HL-60 (cell line): ENCODE measurements at regions not wholly inside any gene's neighbourhood (a gene's known extent, or its start where the extent isn't known, plus 50 kb on each side); places are given as distances from the start of the nearest gene placed in this dataset.

Source experiments
- DNase-seq, 2 experiments: peaks; one replicate each; pipeline ENCODE4 v3.0.0-alpha.2; 2010 to 2020; ENCODE audit warnings: low read depth in 1 of 2, low spot score in 1 of 2
- H3K27ac ChIP-seq: fragments of 250-450 bp; sonication (Bioruptor Pico); replicated peaks from 2 replicates; pipeline ENCODE4 v1.5.1; 2020; ENCODE audit warnings: mild to moderate bottlenecking, moderate library complexity
- H3K27me3 ChIP-seq: fragments of 250-450 bp; sonication (Bioruptor Pico); 2 replicates; pipeline ENCODE4 v1.5.1; 2021; ENCODE audit warnings: mild to moderate bottlenecking, moderate library complexity; ENCODE audit not compliant: insufficient read depth, poor library complexity, severe bottlenecking
- H3K4me3 ChIP-seq: replicated peaks from 2 replicates; pipeline ENCODE4 v1.5.1; 2011; ENCODE audit warnings: mild to moderate bottlenecking, control low read depth, low read length; ENCODE audit not compliant: insufficient read depth
- GABPA ChIP-seq: IDR thresholded peaks from 2 replicates; pipeline ENCODE4 v1.6.1; 2012; ENCODE audit warnings: low read depth
- POLR2AphosphoS5 ChIP-seq: IDR thresholded peaks from 2 replicates; pipeline ENCODE4 v1.6.1; 2012; ENCODE audit warnings: low read depth
- SPI1 ChIP-seq: IDR thresholded peaks from 2 replicates; pipeline ENCODE4 v1.6.1; 2012; ENCODE audit warnings: low read depth, mild to moderate bottlenecking, borderline replicate concordance
- TF ChIP-seq, protein P1 (sequence below): IDR thresholded peaks from 2 replicates; pipeline ENCODE4 v1.6.1; 2012; ENCODE audit warnings: low read depth; ENCODE audit not compliant: insufficient replicate concordance
- TF ChIP-seq, protein P2 (sequence below): IDR thresholded peaks from one replicate; pipeline ENCODE4 v1.5.1; 2011; ENCODE audit warnings: low read length, control low read depth, inconsistent platforms; ENCODE audit not compliant: insufficient read depth

DNA sequence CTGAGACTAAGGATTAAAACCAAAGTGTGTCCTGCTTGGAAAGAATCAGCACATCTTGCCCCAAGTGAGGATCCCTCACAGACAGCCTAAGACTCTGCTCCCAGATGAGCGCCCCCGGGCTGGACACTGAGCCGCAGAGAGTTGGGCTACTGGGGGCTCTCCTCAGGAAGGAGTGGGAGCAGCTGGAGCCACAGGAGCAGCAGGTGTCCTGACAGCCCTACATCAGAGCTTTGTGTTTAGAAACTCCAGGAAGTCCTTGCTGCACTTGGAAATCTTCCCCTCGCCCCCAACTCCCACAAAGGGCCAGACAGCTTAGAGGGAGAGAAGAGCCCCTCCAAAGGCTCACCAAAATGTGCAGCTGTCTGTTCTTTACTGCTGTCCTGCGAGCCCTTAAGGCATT lies 172.2 kb downstream of the HERPUD2 start:
- TF ChIP-seq, protein P1, sequence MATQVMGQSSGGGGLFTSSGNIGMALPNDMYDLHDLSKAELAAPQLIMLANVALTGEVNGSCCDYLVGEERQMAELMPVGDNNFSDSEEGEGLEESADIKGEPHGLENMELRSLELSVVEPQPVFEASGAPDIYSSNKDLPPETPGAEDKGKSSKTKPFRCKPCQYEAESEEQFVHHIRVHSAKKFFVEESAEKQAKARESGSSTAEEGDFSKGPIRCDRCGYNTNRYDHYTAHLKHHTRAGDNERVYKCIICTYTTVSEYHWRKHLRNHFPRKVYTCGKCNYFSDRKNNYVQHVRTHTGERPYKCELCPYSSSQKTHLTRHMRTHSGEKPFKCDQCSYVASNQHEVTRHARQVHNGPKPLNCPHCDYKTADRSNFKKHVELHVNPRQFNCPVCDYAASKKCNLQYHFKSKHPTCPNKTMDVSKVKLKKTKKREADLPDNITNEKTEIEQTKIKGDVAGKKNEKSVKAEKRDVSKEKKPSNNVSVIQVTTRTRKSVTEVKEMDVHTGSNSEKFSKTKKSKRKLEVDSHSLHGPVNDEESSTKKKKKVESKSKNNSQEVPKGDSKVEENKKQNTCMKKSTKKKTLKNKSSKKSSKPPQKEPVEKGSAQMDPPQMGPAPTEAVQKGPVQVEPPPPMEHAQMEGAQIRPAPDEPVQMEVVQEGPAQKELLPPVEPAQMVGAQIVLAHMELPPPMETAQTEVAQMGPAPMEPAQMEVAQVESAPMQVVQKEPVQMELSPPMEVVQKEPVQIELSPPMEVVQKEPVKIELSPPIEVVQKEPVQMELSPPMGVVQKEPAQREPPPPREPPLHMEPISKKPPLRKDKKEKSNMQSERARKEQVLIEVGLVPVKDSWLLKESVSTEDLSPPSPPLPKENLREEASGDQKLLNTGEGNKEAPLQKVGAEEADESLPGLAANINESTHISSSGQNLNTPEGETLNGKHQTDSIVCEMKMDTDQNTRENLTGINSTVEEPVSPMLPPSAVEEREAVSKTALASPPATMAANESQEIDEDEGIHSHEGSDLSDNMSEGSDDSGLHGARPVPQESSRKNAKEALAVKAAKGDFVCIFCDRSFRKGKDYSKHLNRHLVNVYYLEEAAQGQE: no peak
- TF ChIP-seq GABPA (no peak), SPI1 (no peak), POLR2AphosphoS5 (no peak)
- TF ChIP-seq, protein P2, sequence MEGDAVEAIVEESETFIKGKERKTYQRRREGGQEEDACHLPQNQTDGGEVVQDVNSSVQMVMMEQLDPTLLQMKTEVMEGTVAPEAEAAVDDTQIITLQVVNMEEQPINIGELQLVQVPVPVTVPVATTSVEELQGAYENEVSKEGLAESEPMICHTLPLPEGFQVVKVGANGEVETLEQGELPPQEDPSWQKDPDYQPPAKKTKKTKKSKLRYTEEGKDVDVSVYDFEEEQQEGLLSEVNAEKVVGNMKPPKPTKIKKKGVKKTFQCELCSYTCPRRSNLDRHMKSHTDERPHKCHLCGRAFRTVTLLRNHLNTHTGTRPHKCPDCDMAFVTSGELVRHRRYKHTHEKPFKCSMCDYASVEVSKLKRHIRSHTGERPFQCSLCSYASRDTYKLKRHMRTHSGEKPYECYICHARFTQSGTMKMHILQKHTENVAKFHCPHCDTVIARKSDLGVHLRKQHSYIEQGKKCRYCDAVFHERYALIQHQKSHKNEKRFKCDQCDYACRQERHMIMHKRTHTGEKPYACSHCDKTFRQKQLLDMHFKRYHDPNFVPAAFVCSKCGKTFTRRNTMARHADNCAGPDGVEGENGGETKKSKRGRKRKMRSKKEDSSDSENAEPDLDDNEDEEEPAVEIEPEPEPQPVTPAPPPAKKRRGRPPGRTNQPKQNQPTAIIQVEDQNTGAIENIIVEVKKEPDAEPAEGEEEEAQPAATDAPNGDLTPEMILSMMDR: no peak

DNA sequence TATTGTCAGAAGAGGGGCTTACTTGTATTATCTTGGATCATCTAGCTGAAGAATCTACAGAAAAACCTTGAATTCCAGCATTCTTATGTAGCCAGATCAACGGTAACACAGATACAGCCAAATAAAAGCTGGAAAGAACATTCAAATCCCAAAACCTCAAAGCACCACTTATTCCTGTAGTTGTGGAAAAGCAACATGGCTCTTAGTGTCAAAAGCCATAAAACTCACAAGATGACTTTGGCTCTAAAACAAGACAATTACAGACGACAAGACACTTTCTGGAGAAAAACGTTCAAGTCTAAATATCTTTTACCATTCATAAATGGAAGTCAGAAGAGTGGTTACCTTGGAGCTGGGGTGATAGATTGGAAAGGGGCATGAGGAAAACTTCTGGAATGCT lies 173.0 kb downstream of the HERPUD2 start:
- TF ChIP-seq, protein P2: no peak
- TF ChIP-seq SPI1 (no peak), GABPA (no peak), POLR2AphosphoS5 (no peak)
- TF ChIP-seq, protein P1: no peak
- H3K4me3 ChIP-seq: no peak overlapping the region
- no peak for DNase-seq

More for the DNA sequence above, 172.2 kb downstream of the HERPUD2 start:
- H3K27me3 ChIP-seq: no peaks in the 10 kb centered on the region
- DNase-seq: no peak
- H3K27ac ChIP-seq: no peak overlapping the region
- no peak overlapping the region for H3K4me3 ChIP-seq

DNA sequence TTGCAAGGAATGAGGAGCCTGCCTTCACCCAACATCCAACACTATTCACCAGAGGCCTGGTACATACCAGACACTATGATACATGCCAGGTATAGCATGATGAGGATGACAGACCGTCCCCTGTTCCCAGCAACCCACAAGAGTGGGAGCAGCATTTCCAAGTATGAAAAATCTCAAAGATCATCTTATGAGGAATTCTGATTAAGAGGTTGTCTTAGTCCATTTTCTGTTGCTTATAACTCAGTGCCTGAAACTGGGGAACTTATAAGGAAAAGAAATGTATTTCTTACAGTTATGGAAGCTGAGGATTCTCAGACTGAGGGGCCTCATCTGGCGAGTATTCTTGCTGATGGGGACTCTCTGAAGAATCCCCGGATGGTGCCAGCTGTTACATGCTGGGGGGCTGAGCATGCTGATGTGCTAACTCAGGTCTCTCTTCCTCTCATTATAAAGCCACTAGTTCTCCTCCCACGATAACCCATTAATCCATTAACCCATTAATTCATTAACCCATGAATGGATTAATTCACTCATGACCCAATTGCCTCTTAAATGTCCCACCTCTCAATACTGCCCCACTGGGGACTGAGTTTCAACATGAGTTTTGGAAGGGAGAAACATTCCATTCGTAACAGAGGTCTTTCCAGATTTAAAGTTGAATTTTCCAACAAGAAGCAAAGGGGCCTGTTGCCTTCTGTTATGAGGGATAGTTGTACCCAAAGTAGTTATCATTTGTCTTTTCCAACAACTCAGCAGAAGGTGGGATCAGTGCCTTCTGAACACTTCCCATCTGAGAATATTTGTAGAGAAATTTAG lies 173.9 kb downstream of the HERPUD2 start:
- no peak for DNase-seq
- Histone ChIP-seq H3K4me3 (no peak overlapping the region), H3K27me3 (no peaks in the 10 kb centered on the region), H3K27ac (no peak overlapping the region)
- TF ChIP-seq, protein P2: no peak
- no peak for TF ChIP-seq POLR2AphosphoS5
- TF ChIP-seq GABPA: no peak
- no peak for TF ChIP-seq SPI1
- TF ChIP-seq, protein P1: no peak

More for the DNA sequence above, 173.0 kb downstream of the HERPUD2 start:
- Histone ChIP-seq H3K27ac (no peak overlapping the region), H3K27me3 (no peaks in the 10 kb centered on the region)
